HT-29 (cell line): ENCODE measurements at regions not wholly inside any gene's neighbourhood (a gene's known extent, or its start where the extent isn't known, plus 50 kb on each side); places are given as distances from the start of the nearest gene placed in this dataset.

ENCODE experiments used
- DNase-seq: peaks from one replicate; pipeline ENCODE4 v3.0.0-alpha.2; 2015; ENCODE audit warnings: low spot score

- DNase-seq, result no peak
Observed at GRCh38 chr14:101066826-101067510, 163.4 kb upstream of the RTL1 start.

GRCh38 chr14:101068313-101069227 is 165.0 kb upstream of the RTL1 start:
- DNase-seq, result no peak

GRCh38 chr14:101069228-101069549 is 165.7 kb upstream of the RTL1 start:
- no peak for DNase-seq

GRCh38 chr14:101069666-101070362 is 166.3 kb upstream of the RTL1 start:
- no peak for DNase-seq

- no peak for DNase-seq
Observed at GRCh38 chr14:101070540-101071492, 167.3 kb upstream of the RTL1 start.

GRCh38 chr14:101071493-101071906 is 168.0 kb upstream of the RTL1 start:
- DNase-seq, result no peak

- no peak for DNase-seq
Observed at GRCh38 chr14:101072070-101072469, 168.5 kb upstream of the RTL1 start.

GRCh38 chr14:101072531-101072930 is 169.0 kb upstream of the RTL1 start:
- no peak for DNase-seq

- peak; percentile 81 for DNase-seq
Observed at GRCh38 chr14:101072945-101073597, 169.5 kb upstream of the RTL1 start.

- DNase-seq, result no peak
Observed at GRCh38 chr14:101073598-101073965, 170.1 kb upstream of the RTL1 start.

GRCh38 chr14:101074196-101075024 is 170.9 kb upstream of the RTL1 start:
- DNase-seq, result no peak

GRCh38 chr14:101075025-101075800 is 171.7 kb upstream of the RTL1 start:
- DNase-seq, result no peak

GRCh38 chr14:101075801-101076413 is 172.4 kb upstream of the RTL1 start:
- no peak for DNase-seq

- no peak for DNase-seq
Observed at GRCh38 chr14:101076451-101077198, 173.1 kb upstream of the RTL1 start.

GRCh38 chr14:101077481-101078074 is 174.1 kb upstream of the RTL1 start:
- DNase-seq, result no peak

GRCh38 chr14:101078170-101078891 is 174.8 kb upstream of the RTL1 start:
- no peak for DNase-seq

GRCh38 chr14:101078892-101079221 is 175.3 kb upstream of the RTL1 start:
- no peak for DNase-seq
